WTC11 (cell line): ENCODE measurements at regions not wholly inside any gene's neighbourhood (a gene's known extent, or its start where the extent isn't known, plus 50 kb on each side); places are given as distances from the start of the nearest gene placed in this dataset.

Source experiments
- FOXK1 ChIP-seq: sonication (generic); formaldehyde crosslinking; IDR thresholded peaks from 2 replicates; pipeline ENCODE4 v1.8.0; 2022; ENCODE audit warnings: mild to moderate bottlenecking, moderate library complexity, missing genetic modification reagents
- HMGA2 ChIP-seq: fragments of 250-450 bp; sonication (Bioruptor Pico); IDR thresholded peaks from 2 replicates; pipeline ENCODE4 v1.4.0; 2021; ENCODE audit warnings: mild to moderate bottlenecking, moderate library complexity
- JUN ChIP-seq: sonication (generic); formaldehyde crosslinking; IDR thresholded peaks from 2 replicates; pipeline ENCODE4 v1.8.0; 2023; ENCODE audit warnings: mild to moderate bottlenecking, missing genetic modification reagents
- MYBL2 ChIP-seq: sonication (generic); formaldehyde crosslinking; IDR thresholded peaks from 2 replicates; pipeline ENCODE4 v1.8.1; 2023; ENCODE audit warnings: mild to moderate bottlenecking, moderate library complexity, missing genetic modification reagents
- NR2C2 ChIP-seq: sonication (generic); formaldehyde crosslinking; IDR thresholded peaks from 2 replicates; pipeline ENCODE4 v1.8.0; 2022; ENCODE audit warnings: mild to moderate bottlenecking, missing genetic modification reagents
- ZNF317 ChIP-seq: sonication (generic); formaldehyde crosslinking; IDR thresholded peaks from 2 replicates; pipeline ENCODE4 v1.8.1; 2023; ENCODE audit warnings: low read depth, mild to moderate bottlenecking, moderate library complexity, missing genetic modification reagents, borderline replicate concordance
- ZNF423 ChIP-seq: fragments of 250-450 bp; sonication (Bioruptor Pico); IDR thresholded peaks from 2 replicates; pipeline ENCODE4 v2.1.2; 2022; ENCODE audit warnings: mild to moderate bottlenecking, moderate library complexity
- TF ChIP-seq, protein P1 (sequence below): fragments of 200-600 bp; IDR thresholded peaks from 2 replicates; pipeline ENCODE4 v1.8.0; 2022; ENCODE audit warnings: antibody characterized with exemption
- TF ChIP-seq, protein P2 (sequence below): sonication (generic); formaldehyde crosslinking; IDR thresholded peaks from 2 replicates; pipeline ENCODE4 v1.8.1; 2022; ENCODE audit warnings: missing genetic modification reagents, borderline replicate concordance
- TF ChIP-seq, protein P3 (sequence below): sonication (generic); formaldehyde crosslinking; IDR thresholded peaks from 2 replicates; pipeline ENCODE4 v1.8.1; 2022; ENCODE audit warnings: low read depth, missing genetic modification reagents, borderline replicate concordance
- TF ChIP-seq, protein P4 (sequence below): sonication (generic); formaldehyde crosslinking; IDR thresholded peaks from 2 replicates; pipeline ENCODE4 v1.8.0; 2022; ENCODE audit warnings: mild to moderate bottlenecking, missing genetic modification reagents

DNA sequence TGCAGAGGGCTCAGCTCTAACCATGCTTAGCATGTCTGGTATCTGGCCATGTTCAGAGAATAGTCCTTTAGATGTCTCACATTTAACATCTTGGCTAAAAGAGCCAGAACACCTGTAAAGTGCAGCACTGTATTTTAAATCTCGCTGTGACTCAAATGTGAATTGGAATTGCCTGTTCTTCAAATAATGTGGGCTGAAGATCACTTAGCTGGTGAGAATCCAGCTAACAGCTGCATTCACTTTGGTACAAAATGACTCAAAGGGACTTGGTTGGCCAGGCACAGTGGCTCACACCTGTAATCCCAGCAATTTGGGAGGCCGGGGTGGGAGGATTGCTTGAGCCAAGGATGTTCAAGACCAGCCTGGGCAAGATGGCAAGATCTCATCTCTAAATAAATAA is 63.5 kb upstream of the PLAC8 start:
- TF ChIP-seq, protein P1, sequence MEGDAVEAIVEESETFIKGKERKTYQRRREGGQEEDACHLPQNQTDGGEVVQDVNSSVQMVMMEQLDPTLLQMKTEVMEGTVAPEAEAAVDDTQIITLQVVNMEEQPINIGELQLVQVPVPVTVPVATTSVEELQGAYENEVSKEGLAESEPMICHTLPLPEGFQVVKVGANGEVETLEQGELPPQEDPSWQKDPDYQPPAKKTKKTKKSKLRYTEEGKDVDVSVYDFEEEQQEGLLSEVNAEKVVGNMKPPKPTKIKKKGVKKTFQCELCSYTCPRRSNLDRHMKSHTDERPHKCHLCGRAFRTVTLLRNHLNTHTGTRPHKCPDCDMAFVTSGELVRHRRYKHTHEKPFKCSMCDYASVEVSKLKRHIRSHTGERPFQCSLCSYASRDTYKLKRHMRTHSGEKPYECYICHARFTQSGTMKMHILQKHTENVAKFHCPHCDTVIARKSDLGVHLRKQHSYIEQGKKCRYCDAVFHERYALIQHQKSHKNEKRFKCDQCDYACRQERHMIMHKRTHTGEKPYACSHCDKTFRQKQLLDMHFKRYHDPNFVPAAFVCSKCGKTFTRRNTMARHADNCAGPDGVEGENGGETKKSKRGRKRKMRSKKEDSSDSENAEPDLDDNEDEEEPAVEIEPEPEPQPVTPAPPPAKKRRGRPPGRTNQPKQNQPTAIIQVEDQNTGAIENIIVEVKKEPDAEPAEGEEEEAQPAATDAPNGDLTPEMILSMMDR = no peak
- TF ChIP-seq HMGA2 = no peak
- TF ChIP-seq, protein P2, sequence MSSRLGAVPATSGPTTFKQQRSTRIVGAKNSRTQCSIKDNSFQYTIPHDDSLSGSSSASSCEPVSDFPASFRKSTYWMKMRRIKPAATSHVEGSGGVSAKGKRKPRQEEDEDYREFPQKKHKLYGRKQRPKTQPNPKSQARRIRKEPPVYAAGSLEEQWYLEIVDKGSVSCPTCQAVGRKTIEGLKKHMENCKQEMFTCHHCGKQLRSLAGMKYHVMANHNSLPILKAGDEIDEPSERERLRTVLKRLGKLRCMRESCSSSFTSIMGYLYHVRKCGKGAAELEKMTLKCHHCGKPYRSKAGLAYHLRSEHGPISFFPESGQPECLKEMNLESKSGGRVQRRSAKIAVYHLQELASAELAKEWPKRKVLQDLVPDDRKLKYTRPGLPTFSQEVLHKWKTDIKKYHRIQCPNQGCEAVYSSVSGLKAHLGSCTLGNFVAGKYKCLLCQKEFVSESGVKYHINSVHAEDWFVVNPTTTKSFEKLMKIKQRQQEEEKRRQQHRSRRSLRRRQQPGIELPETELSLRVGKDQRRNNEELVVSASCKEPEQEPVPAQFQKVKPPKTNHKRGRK (CRISPR knock-in tag) = no peak
- no peak for TF ChIP-seq ZNF317
- TF ChIP-seq NR2C2 = no peak
- TF ChIP-seq FOXK1 = no peak
- no peak for TF ChIP-seq JUN (CRISPR knock-in tag)
- TF ChIP-seq ZNF423 (CRISPR knock-in tag) = no peak
- TF ChIP-seq, protein P3, sequence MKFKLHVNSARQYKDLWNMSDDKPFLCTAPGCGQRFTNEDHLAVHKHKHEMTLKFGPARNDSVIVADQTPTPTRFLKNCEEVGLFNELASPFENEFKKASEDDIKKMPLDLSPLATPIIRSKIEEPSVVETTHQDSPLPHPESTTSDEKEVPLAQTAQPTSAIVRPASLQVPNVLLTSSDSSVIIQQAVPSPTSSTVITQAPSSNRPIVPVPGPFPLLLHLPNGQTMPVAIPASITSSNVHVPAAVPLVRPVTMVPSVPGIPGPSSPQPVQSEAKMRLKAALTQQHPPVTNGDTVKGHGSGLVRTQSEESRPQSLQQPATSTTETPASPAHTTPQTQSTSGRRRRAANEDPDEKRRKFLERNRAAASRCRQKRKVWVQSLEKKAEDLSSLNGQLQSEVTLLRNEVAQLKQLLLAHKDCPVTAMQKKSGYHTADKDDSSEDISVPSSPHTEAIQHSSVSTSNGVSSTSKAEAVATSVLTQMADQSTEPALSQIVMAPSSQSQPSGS (CRISPR knock-in tag) = no peak
- TF ChIP-seq MYBL2 (CRISPR knock-in tag) = no peak
- TF ChIP-seq, protein P4, sequence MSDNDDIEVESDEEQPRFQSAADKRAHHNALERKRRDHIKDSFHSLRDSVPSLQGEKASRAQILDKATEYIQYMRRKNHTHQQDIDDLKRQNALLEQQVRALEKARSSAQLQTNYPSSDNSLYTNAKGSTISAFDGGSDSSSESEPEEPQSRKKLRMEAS (CRISPR knock-in tag) = no peak
